GM19238 (cell line): ENCODE measurements at regions not wholly inside any gene's neighbourhood (a gene's known extent, or its start where the extent isn't known, plus 50 kb on each side); places are given as distances from the start of the nearest gene placed in this dataset.
A peak's percentile ranks its signal among the peaks of the same experiment; 100 is the strongest.

ENCODE experiments used
- DNase-seq: peaks from one replicate; pipeline ENCODE4 v3.0.0; 2011; ENCODE audit warnings: low spot score; ENCODE audit not compliant: insufficient read length

DNA sequence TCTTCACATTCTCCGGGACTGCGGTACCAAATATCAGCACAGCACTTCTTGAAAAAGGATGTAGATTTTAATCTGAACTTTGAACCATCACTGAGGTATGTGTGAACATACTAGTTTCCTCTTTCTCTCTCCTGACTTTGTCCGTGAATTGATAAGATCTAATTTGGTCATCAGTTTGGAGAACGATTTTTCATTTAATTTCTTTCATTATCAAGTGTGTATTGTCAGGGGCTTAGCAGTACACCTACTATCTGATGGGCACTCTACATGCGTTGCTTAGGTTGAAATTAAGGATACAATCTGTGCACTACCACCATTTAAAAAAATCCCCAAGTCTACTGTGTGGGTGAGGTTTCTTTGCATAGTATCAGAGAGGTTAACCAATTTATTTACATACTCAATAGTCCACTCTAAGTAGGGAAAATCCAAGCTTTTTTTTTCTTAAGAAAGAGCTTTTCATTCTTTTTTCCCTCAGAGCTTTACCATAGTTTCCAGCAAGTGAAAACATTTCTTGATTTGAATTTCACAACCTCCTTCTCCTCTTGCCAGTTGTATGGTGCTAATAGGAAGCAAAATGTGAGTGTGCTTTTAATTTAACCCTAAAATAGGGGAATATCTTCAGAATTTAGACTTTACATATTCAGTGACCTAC, 105.4 kb upstream of the ESR1 start:
- DNase-seq = no peak

DNA sequence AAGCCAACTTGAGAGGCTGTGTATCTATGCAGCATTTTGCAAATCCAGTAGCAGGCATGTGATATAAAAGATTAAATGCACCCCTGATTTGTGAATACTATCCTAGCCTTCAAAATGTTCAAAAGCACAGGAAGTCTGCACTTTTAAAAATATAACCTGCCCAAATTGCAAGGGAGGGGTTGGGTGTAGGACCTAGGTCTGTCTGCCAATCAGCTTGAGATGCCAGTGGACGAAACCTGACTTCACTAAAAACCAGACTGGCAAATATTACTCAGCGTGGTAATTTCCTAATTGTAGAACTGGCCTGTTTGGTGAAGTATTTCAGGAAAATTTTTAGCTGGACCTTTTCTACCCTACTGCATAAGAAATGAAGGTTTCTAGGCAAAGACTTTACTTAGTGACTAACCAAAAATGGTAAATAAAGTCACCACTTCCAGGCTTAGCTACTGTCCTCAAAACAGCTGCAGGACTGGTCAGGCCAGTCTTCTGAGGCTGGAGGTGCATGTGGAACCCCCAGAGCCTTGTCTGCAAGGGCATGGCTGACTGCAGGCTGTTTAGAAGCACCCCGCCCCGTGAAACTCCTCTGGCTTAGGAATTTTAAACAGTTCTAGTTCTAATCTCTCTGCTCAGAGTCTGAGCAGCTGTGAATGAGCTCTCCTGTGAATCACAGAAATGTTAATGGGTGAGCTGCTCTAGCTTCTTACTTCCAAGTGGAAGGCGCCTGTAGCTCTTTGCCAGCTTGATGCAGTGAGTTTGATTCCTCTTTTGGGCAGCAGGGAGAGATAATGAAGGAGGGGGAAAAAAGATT, 104.4 kb upstream of the ESR1 start:
- no peak for DNase-seq

DNA sequence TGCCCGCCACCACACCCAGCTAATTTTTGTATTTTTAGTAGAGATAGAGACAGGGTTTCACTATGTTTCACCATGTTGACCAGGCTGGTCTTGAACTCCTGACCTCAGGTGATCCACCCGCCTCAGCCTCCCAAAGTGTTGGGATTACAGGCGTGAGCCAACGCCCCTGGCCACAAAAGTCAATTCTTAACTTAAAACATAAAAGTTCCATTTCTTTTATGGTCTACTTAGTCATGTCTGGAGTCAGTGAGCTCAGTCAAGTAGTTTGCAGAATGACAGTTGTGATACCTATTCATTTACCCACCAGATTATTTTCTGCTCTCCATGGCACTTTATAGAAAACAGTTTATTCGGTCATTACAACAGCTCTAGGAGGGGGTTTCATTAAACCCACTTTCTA, 103.1 kb upstream of the ESR1 start:
- DNase-seq = no peak

DNA sequence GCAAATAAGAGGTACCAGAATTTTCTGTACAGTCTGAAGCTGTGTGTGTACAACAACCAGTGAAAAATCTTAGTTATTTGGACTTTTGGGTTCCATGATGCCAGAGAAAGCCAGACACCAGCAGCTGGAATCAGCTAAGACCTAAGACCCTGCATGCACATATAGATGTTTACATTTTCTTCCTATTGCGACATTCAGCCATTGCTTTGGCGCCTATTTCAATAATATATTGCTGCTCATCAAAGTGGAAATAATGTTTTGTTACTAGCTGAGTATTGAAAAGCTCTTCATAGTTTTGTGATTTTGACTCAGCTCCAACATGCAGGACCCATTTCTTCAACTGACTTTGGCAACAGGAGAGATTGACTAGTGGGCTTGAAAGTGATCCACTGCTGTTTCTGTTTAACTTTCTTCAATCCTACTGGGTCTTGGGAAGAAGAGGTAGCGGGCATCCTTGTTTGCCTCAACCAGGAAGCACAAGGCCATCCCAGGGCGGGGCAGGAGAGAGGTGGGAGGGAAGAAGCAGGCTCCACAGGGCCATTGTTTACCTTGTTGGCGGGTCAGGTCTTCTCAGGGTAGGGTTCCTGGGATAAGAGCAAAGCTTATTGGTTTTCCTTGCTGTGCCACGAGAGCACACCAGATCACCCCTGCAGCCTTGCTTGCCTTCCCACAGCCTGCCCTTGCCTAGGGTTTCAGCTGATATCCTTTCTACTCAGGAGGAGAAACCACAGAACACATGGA, 101.3 kb upstream of the ESR1 start:
- no peak for DNase-seq

DNA sequence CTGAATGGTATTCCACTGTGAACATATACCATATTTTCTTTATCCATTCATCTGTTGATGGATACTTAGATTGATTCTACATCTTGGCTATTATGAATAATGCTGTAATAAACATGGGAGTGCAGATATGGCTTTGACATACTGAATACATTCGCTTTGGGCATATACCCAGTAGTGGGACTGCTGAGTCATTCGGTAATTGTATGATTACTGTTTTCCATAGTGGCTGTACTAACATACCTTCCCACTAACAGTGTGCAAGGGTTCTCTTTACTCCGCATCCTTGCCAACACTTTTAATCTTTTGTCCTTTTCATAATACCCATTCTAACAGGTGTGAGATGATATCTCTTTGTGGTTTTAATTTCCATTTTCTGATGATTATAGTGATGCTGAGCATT, 98.2 kb upstream of the ESR1 start:
- DNase-seq = no peak

DNA sequence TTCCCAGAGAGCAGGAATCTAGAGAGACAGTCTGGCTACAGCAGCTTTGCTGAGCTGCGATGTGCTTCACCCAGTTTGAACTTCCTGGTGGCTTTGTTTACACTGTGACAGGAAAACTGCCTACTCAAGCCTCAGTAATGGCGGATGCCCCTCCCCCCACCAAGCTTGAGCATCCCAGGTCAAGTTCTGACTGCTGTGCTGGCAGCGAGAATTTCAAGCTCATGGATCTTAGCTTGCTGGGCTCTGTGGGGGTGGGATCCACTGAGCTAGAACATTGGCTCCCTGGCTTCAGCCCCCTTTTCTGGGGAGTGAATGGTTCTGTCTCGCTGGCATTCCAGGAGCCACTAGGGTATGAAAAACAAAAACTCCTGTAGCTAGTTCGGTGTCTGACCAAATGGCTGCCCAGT, 91.0 kb upstream of the ESR1 start:
- no peak for DNase-seq

DNA sequence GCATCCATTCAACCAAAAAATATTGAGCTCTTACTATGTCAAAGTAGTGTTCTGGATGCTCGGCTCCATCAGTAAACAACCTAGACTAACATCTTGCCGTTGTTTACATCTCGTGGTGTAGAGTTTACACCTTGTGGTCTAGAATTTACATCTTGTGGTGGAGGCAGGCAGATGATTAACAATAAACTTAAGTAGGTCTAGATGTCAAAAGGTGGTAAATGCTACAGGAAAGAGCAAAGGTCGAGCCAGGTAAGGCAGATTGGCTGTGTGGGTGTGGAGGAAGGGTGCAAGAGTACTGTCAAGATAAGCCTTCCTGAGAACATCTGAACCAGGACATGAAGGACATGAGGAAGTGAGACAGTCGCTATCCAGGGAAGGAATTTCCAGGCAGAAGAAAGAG, 88.4 kb upstream of the ESR1 start:
- no peak for DNase-seq

DNA sequence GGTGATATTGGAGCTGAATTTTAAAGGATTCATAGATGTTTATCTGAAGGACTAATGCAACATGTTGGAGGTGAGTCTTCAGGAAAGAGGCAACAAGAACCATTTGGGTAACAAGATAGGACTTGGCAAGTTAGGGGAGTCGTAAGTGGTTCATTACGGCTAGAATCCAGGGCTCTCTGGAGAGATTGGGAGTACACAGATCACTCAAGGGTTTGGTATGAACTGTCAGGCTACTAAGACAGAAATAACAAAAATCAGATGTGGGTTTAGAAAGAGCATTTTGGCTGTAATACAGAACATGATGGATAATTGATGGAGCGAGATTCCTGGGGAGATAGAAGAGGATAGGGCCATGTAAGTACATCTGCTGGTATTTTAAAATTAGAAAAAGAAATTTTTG, 86.3 kb upstream of the ESR1 start:
- no peak for DNase-seq

DNA sequence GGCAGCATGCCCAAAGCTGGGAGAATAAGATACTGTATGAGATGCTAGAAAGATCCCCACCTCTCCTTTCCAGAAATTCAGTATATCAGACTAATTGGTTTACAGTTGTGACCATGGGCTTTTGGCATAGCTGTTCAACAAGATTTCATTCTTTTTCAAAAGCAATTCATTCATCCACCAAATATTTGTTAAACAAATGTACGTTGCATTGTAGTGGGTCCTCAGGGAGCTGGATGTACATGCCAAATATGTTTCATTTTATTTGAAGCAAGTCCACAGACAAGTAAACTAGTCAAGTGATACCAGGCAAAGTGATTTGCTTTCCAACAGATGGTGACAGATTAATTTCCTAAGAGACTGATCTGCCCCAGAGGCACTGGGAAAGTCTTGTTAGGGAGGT, 85.8 kb upstream of the ESR1 start:
- DNase-seq = no peak

DNA sequence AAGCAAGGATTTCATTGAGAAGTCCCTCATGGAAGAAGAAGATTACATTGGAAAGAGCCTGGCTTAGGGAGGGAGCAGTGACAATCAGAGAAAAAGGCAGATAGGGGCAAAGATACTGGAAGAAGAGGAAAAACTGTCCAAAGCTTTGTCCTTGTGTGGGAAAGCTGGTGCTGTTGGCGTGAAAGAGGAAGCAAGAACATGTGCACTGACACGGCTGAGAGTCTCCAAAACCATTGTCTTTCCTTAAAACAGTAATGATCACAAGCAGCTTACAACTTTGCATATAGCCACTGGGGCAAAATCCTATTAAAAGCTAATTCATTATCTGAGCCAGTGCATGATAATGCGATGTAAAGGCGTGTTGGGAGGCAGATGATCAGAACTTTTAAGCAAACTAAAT, 85.1 kb upstream of the ESR1 start:
- no peak for DNase-seq

DNA sequence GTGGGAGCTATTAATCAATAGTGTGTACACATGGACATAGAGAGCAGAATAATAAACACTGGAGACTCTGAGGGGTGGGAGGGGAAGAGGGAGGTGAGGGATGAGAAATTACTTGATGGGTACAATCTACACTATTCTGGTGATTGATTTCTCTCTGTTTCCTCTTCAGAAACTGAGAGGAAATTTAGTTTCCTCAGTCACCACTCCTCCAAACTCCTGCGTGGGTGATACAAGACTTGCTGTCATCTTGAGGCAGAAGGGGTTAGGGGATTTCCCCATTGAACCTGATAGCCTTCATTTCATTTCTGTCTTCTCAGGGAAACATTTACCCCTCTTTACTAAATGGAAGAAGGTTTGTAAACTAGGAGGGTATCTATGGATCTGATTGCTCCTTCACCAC, 84.3 kb upstream of the ESR1 start:
- DNase-seq = peak; percentile 4

DNA sequence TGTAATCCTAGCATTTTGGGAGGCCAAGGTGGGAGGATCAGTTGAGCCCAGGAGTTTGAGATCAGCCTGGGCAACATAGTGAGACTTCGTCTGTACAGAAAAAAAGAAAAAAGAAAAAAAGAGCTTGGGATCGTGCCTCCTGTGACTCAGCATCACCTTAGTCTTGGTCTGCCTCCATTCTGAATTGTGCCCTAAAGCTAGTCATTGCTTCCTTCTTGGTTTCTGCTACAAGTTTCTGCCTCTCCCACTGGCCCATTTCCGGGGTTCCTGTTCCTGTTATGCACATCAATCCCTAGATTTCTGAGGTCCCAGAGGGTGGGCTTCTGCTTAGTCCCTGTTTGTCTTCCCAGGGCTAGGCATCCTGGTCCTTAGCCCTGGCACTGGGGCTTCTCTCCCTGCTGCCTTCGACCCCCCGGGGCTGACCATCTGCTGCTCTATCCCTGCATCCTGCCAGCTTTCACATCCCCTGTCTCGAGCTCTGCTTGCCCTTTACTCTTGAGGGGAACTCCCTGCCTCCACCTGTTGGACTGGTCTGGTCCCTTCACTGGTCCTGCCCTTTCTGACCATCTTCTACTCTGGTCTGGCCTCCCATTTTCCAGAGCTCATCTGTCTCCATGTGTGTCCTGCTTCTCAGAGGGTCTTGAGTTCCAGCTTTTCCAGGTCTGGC, 77.5 kb upstream of the ESR1 start:
- no peak for DNase-seq

DNA sequence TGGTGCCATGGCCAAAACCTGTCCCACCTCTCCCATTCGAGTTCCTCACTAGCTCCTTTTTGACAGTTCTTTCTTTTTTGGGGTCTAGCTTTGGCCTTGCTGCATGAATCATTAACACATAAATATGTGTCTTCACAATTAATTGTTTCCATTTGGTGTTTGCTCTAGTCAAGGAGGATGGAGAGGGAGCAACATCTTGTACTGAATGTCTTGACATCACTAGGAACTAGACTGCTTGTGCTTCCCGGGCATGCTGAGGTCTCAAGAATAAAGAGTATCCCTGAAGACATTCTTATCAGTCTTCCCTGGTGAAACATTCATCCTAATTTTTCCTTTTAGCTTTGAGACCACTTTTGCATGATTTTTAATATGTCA, 77.0 kb upstream of the ESR1 start:
- DNase-seq = no peak

DNA sequence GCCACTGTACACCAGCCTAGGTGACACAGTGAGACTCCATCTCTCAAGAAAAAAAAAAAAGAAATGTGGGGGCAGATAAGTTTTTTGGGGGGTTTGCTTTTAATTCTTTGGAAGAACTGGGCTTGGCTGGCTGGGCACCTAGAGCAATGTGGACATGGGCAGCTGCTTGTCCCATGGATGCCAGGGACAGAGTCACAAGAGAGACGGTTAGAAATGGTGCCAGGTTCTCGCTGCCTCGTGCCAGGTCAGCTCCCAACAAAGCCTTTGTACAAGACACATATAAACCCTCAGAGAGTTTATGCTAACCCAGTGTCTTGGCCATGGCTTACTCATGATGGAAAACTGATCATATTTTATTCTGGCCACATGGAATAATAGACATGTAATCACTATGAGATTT, 76.2 kb upstream of the ESR1 start:
- DNase-seq = no peak

DNA sequence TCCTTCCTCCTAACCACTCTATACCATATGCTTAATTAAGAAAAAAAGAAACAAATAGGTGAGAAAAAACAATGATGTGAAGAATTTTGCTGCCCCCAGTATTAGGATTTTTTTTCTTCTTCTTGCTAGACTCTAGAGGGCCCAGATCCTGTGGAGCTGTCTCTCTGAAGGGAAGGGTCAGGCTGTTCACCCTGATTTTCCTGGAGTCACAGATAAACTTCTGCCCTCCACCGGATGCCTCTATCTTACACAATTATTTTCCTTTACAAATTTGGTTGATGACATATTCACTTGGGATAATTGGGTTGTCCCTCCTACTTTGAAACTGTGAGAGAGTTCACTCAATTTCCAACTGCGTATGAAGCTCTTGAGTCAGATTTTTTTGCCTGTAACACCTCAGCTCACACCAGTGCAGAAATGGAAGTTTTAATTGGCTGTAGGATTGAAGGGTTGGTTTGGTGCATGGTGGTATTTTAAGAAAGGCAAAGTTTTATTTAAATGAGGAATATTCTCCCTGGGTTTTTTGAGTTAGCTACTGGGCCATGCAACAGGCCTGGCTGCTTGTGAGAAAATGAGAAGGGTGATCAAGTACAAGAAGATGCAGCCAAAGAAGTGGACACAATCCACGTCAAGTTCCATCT, 73.7 kb upstream of the ESR1 start:
- no peak for DNase-seq

DNA sequence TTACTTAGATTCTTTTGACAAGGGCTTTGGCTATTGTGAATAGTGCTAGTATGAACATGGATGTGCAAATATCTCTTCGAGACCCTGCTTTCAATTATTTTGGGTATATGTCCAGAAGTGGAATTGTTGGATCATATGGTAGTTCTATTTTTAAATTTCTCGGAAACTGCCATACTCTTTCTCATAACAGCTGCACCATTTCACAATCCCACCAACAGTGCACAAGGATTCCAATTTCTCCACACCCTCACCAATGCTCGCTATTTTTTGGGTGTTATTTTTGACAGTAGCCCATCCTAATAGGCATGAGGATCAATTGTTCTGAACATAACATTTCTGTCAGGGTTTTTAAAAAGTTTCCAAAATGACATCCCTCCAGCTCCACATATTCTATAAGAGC, 69.2 kb upstream of the ESR1 start:
- no peak for DNase-seq

DNA sequence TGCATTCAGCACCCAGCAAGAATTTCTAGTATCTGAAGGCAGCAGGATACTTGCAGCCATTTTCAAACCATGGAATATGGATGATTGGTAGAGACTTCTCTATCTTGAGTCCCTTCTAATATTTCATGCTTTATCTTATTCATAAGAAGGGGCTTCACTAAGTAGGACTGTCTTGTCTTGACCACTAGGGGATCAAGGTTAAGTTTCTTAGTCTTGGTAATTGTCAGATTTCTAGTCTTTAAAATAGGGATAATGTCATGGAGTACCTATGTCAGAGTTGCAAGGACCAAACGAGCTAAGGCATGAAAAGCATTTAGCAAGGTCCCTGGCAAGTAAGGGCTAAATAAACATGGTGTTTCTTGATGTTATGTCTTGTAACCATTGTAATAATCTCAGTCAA, 68.5 kb upstream of the ESR1 start:
- no peak for DNase-seq

DNA sequence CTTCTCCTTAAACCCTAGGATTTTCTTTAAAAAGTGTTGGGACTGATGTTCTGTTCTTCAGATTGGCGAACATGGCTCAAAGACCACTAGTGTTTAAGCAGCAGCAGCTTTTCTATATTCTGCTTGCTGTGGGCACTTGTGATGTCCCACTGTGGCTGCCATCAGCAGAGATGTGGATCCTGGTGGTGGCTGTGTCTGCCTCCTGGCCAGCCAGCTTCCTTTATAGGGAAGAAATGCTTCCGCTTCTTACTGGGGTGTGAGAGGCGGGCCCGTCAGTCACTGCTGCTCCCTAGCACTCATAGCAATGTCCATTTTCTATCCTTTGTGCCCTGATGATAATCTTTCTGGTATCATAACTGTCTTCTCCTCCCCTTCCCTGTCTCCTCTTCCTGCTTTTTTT, 66.7 kb upstream of the ESR1 start:
- DNase-seq = no peak

DNA sequence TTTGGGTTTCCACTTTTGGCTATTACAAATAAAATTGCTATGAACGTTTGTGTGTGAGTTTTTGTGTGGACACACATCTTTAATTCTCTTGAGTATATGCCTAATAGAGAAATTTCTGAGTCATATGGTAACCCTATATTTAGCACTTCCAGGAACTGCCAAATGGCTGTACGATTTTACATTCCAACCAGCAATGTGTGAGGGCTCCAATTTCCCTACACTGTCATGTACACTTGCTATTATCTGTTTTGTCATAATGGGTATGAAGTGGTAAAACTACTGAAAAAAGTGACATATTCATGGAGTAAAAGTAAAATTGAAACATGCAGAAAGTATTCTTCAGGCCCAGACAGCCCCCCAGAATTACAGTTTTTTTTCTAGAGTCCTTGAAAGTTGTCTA, 59.6 kb upstream of the ESR1 start:
- no peak for DNase-seq

DNA sequence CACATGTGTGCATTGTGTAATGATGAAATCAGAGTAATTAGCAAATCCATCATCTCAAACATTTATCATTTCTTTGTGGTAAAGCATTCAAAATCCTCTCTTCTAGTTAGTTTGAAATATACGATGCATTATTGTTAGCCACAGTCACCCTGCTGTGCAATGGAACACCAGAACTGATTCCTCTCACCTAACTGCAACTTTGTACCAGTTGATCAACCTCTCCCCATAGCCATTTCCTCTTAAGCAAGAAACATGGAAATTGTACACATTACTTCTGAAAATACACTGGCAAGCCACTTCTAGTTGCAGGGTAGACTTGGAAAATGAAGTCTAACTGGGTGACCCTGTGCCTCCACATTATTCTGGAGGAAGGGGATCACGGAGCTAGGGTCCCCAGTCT, 58.1 kb upstream of the ESR1 start:
- no peak for DNase-seq

DNA sequence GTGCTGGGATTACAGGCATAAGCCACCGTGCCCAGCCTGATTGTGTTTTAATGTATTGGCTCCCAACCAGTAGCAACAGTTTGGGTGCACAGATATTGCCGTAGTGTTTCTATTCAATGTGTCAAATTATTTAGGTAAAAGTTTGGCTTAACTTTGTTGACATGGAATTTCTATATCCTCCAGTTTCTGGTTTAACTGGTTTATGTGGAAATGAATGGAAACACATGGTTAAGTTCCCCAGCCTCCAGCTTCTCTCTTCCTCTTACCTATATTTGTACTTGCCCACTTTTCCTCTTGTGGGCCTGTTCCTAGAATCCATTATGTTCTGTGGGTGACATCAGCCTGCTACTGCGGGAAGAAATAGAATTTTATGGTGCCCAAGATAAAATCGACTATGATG, 53.9 kb upstream of the ESR1 start:
- no peak for DNase-seq

DNA sequence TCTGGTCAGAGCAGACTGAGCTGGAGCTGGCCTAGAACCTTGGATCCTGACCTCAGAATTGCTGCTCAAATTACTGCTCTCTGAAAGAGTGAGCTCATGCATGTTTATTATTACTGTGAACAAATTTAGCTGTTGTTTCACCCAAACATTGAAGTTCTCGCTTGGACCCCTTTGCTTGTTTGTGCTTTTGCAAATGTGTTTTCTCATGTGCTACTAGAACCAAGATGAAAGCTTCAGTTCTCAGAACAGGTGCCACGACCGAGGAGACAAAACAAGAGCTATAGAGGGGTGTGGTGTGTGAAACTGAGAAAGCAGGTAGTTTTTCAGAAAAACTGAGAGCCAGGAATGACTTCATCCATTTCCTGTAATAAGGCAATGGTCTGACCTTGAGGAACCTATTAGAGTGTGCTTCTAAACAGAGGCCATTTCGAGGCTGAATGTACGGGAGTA, 50.0 kb upstream of the ESR1 start:
- DNase-seq = peak; percentile 5
